ENCODE measurements at regions not wholly inside any gene's neighbourhood (a gene's known extent, or its start where the extent isn't known, plus 50 kb on each side); places are given as distances from the start of the nearest gene placed in this dataset.

DNA sequence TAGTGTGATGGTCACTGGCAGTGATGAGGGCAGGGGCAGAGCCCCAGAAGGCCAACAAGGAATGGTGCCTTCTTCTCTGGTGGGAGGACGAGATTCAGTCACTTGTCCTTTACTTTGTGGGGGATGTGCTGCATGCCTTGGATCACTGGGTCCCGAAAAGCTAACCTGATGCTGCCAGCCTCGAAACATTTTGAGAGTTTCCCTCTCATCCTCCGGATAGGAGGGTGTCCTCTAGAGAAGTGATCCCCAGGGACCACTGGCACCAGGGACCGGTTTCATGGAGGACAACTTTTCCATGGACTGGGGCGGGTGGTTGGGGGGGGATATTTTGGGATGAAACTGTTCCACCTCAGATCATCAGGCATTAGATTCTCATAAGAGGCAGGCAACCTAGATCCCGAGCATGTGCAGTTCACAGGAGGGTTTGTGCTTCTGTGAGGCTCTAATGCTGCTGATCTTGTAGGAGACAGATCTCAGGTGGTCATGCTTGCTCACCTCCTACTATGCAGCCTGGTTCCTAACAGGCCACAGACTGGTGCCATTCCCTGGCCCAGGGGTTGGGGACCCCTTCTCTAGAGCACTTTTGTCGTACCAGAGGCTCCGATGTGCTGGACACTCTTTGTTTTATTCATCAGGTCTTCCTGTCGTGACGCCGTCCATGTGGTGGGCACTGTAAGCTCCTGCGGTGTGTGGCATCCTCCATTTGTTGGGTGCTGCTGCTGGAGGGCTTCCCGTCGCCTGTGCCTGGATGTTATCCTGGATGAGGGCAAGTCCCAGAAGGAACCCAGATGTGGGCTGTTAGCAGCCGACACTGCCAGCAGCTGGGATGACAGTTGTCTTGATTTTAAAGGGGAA, 68.5 kb upstream of the HDAC4 start:
- no peak overlapping the region for H3K27ac Mint-ChIP-seq (ENCODE audit: low read depth)
- H3K4me1 Mint-ChIP-seq = no peaks in the 10 kb centered on the region
- H3K9me3 Mint-ChIP-seq = no peaks in the 10 kb centered on the region
- DNase-seq (ENCODE audit: low spot score in 2 of 2) (no peak), ATAC-seq (replicated peaks; ENCODE audit: extremely low read depth, poor library complexity, severe bottlenecking) (no peak)
- H3K36me3 Mint-ChIP-seq (ENCODE audit: insufficient read depth) = peaks cover under 1% of the 10 kb centered on the region
- no peak overlapping the region for H3K4me3 Mint-ChIP-seq
- H3K27me3 Mint-ChIP-seq = no peaks in the 10 kb centered on the region

DNA sequence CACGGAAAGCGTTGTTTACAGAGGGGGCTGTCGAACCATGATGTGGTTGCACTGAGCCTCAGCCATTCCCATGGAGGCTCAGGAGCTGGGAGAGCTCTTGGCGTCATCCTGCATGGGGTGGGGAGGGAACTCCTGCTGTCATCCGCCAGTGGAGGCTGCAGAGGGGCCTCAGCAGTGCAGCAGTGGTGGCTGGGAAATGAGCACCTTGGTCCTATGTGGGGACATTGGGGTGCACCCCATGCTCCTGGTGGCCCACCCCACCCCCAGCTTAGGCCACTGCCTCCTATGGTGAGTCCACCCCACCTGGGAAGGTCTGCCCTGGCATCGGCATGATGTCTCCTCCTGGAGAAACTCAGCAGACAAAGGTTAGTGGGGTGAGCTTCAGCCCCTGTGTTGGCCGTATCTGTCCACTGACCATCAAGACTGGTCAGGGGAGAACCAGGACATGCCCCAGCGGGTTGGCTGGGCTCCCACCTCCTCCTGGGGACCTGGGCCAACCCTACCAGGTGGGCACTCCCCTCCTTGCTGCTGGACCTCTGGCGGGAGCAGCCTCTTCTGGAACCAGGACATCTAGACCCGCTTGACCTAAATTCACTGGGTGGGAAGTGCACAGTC, 67.8 kb upstream of the HDAC4 start:
- no peaks in the 10 kb centered on the region for H3K4me1 Mint-ChIP-seq
- H3K36me3 Mint-ChIP-seq (ENCODE audit: insufficient read depth) = no peaks in the 10 kb centered on the region
- no peak overlapping the region for H3K27ac Mint-ChIP-seq (ENCODE audit: low read depth)
- no peaks in the 10 kb centered on the region for H3K27me3 Mint-ChIP-seq
- DNase-seq (ENCODE audit: low spot score in 2 of 2) (no peak), ATAC-seq (replicated peaks; ENCODE audit: extremely low read depth, poor library complexity, severe bottlenecking) (no peak)
- H3K9me3 Mint-ChIP-seq = no peaks in the 10 kb centered on the region
- H3K4me3 Mint-ChIP-seq = no peak overlapping the region

DNA sequence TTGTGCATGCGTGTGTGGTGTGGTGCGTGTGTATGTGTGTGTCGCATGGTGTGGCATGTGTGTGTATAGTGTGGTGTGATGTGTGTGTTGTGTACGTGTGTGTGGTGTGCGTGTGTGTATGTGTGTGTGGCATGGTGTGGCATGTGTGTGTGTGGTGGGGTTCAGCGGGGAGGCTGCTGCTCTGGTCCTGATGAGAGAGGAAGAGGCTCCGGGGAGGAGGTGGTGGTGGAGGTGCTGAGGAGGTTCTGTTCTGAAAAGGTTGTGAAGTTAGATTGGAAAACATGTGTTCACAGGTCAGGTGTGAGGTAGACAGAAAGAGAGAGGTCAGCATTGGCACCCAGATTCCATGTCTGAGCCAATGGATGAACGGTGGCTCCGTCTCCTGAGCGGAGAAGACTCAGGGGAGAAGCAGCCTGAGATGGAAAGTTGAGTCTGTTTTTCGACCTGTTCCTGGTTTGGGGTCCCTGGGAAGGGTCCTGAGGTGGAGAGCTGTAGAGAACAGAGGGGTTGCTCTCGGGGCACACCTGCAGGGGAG, 67.2 kb upstream of the HDAC4 start:
- H3K27me3 Mint-ChIP-seq = no peaks in the 10 kb centered on the region
- no peaks in the 10 kb centered on the region for H3K4me1 Mint-ChIP-seq
- no peak for DNase-seq (ENCODE audit: low spot score in 2 of 2)
- H3K27ac Mint-ChIP-seq (ENCODE audit: low read depth) = no peak overlapping the region
- H3K9me3 Mint-ChIP-seq = no peaks in the 10 kb centered on the region
- no peaks in the 10 kb centered on the region for H3K36me3 Mint-ChIP-seq (ENCODE audit: insufficient read depth)
- H3K4me3 Mint-ChIP-seq = no peak overlapping the region
- no peak for ATAC-seq (replicated peaks; ENCODE audit: extremely low read depth, poor library complexity, severe bottlenecking)

DNA sequence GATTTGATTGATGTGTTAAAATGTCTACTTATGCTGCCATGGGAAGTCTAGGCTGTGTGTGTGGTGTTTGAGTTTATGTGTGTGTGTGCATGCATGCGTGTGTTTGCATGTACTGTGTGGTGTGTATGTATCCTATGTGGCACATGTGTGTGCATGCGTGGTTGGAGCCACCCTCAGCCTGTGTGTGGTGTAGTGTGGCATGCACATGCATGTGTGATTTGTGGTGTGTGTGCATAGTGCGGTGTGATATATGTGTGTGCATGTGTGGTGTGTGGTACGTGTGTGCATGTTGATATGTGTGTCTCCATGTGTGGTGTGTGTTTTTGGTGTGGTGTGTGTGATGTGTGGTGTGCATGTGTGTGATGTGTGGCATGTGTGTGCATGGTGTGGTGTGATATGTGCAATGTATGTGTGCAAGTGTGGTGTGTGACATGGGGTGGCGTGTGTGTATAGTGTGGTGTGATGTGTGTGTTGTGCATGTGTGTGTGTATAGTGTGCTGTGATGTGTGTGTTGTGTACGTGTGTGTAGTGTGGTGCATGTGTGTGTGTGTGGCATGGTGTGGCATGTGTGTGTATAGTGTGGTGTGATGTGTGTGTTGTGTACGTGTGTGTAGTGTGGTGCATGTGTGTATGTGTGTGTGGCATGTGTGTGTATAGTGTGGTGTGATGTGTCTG, 66.6 kb upstream of the HDAC4 start:
- Mint-ChIP-seq H3K27me3 (no peaks in the 10 kb centered on the region), H3K36me3 (ENCODE audit: insufficient read depth) (no peaks in the 10 kb centered on the region), H3K27ac (ENCODE audit: low read depth) (no peak overlapping the region), H3K4me1 (no peaks in the 10 kb centered on the region), H3K4me3 (no peak overlapping the region), H3K9me3 (no peaks in the 10 kb centered on the region)
- DNase-seq (ENCODE audit: low spot score in 2 of 2) = no peak
- ATAC-seq (replicated peaks; ENCODE audit: extremely low read depth, poor library complexity, severe bottlenecking) = no peak

DNA sequence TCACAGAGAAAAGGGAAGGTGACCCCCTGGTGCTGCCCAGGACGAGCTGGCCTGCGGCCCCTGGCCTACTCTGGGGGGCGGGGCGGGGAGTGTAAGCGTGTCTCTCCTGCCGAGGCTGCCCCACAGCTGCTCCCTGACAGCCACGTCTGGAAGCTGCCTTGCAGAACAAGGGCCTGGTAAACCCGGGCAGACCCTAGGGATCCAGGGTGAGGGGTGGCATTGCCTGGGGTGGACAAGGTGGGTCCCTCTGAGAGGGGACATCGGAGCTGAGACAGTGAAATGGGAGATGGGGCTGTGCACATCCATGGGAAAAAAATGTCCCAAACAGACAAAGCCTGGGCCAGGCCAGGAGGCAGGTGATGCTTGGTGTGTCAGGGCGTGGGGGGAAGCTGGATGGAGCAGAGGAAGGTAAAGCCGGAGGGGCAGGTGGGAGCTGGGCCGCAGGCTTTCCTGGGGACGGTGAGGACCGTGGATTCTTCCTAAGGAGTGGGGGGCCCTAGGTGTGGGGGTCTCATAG, 66.0 kb upstream of the HDAC4 start:
- DNase-seq (ENCODE audit: low spot score in 2 of 2) (no peak), ATAC-seq (replicated peaks; ENCODE audit: extremely low read depth, poor library complexity, severe bottlenecking) (no peak)
- Mint-ChIP-seq H3K27ac (ENCODE audit: low read depth) (no peak overlapping the region), H3K36me3 (ENCODE audit: insufficient read depth) (no peaks in the 10 kb centered on the region), H3K27me3 (no peaks in the 10 kb centered on the region), H3K4me3 (no peak overlapping the region), H3K9me3 (no peaks in the 10 kb centered on the region), H3K4me1 (no peaks in the 10 kb centered on the region)

DNA sequence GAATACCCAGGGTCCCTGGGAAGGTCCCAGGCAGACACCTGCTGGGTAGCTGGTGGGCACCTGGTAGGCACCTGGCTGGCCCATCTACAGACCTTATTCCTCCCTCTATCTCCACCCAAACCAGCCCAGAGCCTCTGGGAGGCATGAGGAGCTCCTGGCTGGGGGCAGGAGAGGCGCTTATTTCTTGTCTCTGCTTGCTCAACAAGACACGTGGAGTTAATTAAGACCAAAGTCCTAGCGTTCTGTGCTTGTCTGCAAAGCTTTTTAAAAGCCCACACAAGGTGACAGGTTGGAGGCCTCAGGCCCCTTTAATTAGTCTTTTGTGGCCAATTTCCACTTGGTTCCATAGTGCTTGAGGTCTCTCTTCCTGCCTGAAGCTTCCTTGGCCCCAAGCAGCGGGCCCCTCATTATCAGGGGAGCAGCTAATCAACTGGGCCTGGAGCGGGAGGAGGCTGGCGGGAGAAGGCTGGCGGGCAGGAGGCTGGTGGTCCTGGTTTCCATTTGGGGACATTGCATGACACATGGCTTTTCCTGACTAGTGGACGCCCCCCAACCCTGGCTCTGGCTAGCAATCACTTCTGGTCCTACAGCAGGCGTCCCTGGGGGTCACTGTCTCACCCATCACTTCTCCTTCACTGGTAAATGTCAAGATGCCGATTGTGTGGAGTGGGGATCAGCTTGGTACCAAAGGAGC, 65.4 kb upstream of the HDAC4 start:
- Mint-ChIP-seq H3K9me3 (no peaks in the 10 kb centered on the region), H3K27me3 (no peaks in the 10 kb centered on the region), H3K27ac (ENCODE audit: low read depth) (no peak overlapping the region), H3K36me3 (ENCODE audit: insufficient read depth) (no peaks in the 10 kb centered on the region), H3K4me1 (no peaks in the 10 kb centered on the region), H3K4me3 (no peak overlapping the region)
- DNase-seq (ENCODE audit: low spot score in 2 of 2) = no peak
- no peak for ATAC-seq (replicated peaks; ENCODE audit: extremely low read depth, poor library complexity, severe bottlenecking)

DNA sequence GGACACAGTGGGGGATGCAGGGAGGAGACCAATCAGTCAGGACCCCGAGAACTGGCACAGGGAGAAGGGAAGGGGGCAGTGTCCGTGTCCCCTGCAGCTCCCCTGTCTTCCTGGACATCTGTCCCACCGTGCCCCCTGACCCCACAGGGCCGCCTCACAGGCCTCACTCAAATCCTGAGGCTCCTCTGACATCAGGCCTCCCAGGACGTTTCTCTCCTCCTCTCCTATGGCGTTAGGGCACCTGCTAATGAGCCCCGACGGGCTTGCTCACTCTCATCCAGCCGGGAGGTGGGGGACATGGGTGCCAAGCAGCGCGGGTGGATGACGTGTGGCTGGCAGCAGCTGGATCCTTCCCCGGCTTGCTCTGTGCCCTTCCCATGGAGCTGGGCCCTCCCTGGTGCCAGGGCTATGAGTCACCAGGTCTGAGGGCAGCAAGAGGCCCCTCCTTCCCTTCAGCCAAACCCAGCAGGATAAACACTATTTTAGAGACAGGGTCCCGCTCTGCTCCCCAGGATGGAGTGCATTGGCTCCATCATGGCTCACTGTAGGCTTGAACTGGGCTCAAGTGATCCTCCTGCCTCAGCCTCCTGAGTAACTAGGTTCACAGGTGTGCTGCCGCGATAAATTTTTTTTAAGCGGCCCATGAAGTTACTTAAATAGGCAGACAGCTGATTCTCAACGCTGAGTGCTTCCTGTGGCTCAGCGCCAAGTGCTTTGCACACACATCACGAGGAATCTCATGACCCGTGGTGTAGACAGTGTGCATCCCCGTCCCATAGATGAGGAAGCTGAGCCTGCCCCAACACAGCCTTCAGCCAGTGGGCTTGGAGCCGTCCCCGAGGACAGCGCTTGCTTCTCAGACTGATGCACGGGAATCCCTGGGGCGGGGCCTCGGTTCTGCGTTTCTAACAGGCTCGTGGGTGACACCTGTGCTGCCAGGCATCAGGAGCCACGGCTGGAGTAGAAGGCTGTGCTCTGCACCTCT, 64.5 kb upstream of the HDAC4 start:
- Mint-ChIP-seq H3K9me3 (no peaks in the 10 kb centered on the region), H3K4me1 (no peaks in the 10 kb centered on the region), H3K27me3 (peaks cover under 1% of the 10 kb centered on the region), H3K36me3 (ENCODE audit: insufficient read depth) (no peaks in the 10 kb centered on the region), H3K27ac (ENCODE audit: low read depth) (no peak overlapping the region), H3K4me3 (no peak overlapping the region)
- ATAC-seq (replicated peaks; ENCODE audit: extremely low read depth, poor library complexity, severe bottlenecking) (no peak), DNase-seq (ENCODE audit: low spot score in 2 of 2) (no peak)

DNA sequence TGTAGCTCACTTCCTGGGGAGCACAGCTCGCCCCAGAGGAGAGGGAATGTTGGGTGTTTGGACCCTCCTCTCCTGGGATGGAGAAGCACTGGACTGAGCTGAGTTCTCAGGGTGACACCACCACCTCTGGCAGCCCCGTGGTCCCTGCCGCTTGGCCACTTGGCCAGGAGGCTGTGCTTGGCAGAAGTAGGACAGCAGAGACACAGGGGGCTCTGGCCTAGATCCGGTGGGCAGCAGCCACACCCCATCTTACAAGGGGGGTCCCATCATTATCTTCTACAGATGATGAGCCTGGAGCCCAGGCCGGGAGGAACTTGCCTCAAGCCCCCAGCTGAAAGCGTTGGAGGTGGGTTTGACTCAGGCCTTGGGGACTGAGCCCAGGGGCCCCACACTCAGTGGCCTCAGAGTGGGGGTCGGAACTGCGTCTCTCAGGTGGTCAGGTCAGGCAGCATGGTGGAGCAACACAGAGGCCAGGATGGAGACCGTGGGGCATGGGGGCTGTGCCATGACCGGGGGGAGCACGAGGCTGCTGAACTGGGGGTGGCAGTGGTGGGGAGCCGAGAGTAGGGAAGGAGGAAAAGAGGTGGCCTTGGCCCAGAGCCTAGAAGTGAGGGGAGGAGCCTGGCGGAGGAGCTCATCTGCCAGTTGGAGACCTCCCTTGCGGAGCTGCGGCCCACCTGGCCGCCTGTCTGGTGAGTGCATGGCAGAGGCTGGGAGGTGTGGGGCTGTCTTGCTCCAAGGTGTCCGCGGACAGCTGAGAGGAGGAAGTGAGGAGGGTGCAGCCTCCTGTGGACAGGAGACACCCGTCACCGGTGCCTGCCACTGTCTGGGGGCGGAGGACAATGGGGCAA, 63.6 kb upstream of the HDAC4 start:
- DNase-seq (ENCODE audit: low spot score in 2 of 2) (no peak), ATAC-seq (replicated peaks; ENCODE audit: extremely low read depth, poor library complexity, severe bottlenecking) (no peak)
- Mint-ChIP-seq H3K4me1 (no peaks in the 10 kb centered on the region), H3K36me3 (ENCODE audit: insufficient read depth) (no peaks in the 10 kb centered on the region), H3K27me3 (peaks cover 10% of the 10 kb centered on the region), H3K27ac (ENCODE audit: low read depth) (no peak overlapping the region), H3K9me3 (no peaks in the 10 kb centered on the region), H3K4me3 (no peak overlapping the region)

DNA sequence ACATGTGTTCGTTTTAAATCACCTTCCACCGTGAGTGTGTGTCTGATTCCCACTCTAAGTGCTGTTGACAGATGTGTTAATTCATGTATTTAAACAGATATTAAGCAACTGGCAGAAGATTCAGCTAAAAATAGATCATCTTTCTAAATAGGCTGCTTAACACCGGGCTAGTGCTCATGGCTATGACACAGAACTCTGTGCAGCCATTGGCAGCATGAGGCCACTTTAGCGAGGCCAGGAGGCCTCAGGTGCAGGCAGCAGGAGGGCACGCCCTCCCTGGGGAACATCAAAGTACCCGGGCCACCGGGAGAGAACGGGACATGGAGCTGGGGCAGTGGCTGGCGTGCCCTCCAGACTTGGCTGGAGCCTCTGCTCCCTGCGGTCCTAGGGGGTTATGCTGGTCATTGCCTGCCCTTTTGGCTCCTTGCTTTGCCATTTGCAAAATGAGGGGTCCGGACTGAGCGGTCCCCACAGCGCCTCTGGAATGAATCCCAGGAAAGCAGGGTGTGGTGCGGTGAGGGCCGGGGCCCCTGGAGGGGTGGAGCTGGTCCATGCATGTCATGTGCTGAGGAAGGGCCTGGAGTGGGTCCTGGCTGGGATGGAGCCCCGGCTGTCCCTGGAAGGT, 62.8 kb upstream of the HDAC4 start:
- Mint-ChIP-seq H3K9me3 (no peaks in the 10 kb centered on the region), H3K27ac (ENCODE audit: low read depth) (no peak overlapping the region), H3K4me3 (no peak overlapping the region), H3K36me3 (ENCODE audit: insufficient read depth) (no peaks in the 10 kb centered on the region), H3K27me3 (peaks cover 12% of the 10 kb centered on the region), H3K4me1 (no peaks in the 10 kb centered on the region)
- ATAC-seq (replicated peaks; ENCODE audit: extremely low read depth, poor library complexity, severe bottlenecking) (no peak), DNase-seq (ENCODE audit: low spot score in 2 of 2) (no peak)

DNA sequence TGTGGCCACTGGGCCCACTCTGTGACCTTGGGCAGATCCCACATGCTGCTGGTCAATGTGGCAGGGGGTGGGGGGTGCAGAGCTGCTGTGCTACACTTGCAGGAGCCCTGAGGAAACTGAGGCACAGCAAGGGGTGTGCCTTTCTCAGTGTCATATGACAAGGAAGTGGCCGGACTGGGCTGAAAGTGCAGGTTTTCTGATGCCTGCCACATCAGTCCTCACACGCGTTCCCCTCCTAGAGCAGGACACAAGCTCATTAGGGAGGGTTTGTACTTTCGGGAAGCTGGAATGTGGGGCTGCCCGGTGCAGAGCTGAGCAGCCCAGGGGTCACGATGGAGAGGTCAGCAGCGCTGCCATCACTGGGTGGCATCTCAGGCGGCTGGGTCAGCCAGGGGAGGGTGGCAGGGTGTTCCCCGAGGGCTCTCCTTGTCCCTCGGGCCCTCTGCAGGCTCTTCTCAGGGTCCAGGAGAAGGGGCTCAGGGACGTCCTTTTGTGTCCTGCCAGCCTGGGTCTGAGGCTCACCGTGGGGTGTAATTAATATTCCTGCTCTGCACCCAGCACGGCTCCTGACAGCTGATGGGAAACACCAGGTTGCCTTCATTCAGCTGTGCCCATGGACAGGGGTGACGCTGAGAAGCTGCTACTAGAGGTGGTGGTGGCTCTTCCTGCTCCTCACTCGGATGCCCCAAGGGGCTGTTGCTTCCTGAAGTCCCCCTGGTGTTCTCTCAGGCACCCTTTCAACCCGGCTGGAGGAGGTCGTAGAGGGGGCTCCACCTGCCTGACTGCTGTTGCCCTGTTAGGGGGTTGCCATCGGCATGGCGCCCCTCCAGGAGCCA, 62.1 kb upstream of the HDAC4 start:
- Mint-ChIP-seq H3K27me3 (peaks cover 19% of the 10 kb centered on the region), H3K4me3 (no peak overlapping the region), H3K9me3 (no peaks in the 10 kb centered on the region), H3K36me3 (ENCODE audit: insufficient read depth) (no peaks in the 10 kb centered on the region), H3K4me1 (no peaks in the 10 kb centered on the region), H3K27ac (ENCODE audit: low read depth) (no peak overlapping the region)
- DNase-seq (ENCODE audit: low spot score in 2 of 2) = no peak
- no peak for ATAC-seq (replicated peaks; ENCODE audit: extremely low read depth, poor library complexity, severe bottlenecking)

Measured in central memory CD8-positive, alpha-beta T cell (primary cell).